WTC11 (cell line): ENCODE measurements at regions not wholly inside any gene's neighbourhood (a gene's known extent, or its start where the extent isn't known, plus 50 kb on each side); places are given as distances from the start of the nearest gene placed in this dataset.

ENCODE experiments used
- CREB1 ChIP-seq: sonication (generic); formaldehyde crosslinking; IDR thresholded peaks from 2 replicates; pipeline ENCODE4 v1.8.0; 2023; ENCODE audit warnings: mild to moderate bottlenecking, missing genetic modification reagents
- CTCF ChIP-seq: fragments of 200-600 bp; IDR thresholded peaks from 2 replicates; pipeline ENCODE4 v1.8.0; 2022; ENCODE audit warnings: antibody characterized with exemption
- E2F1 ChIP-seq: sonication (generic); formaldehyde crosslinking; IDR thresholded peaks from 2 replicates; pipeline ENCODE4 v1.8.0; 2022; ENCODE audit warnings: mild to moderate bottlenecking, missing genetic modification reagents
- ELF4 ChIP-seq: sonication (generic); formaldehyde crosslinking; IDR thresholded peaks from 2 replicates; pipeline ENCODE4 v1.8.1; 2022; ENCODE audit warnings: low read depth, mild to moderate bottlenecking, moderate library complexity, missing genetic modification reagents
- ETV6 ChIP-seq: sonication (generic); formaldehyde crosslinking; IDR thresholded peaks from 2 replicates; pipeline ENCODE4 v1.8.1; 2022; ENCODE audit warnings: mild to moderate bottlenecking, missing genetic modification reagents
- HMGXB4 ChIP-seq: sonication (generic); formaldehyde crosslinking; IDR thresholded peaks from 2 replicates; pipeline ENCODE4 v1.8.1; 2023; ENCODE audit warnings: mild to moderate bottlenecking, moderate library complexity, missing genetic modification reagents
- NR3C1 ChIP-seq: sonication (generic); formaldehyde crosslinking; conservative IDR thresholded peaks from 2 replicates; pipeline ENCODE4 v1.8.1; 2023; ENCODE audit warnings: low read depth, mild to moderate bottlenecking, missing genetic modification reagents
- ZNF121 ChIP-seq: sonication (generic); formaldehyde crosslinking; IDR thresholded peaks from 2 replicates; pipeline ENCODE4 v1.8.0; 2023; ENCODE audit warnings: missing genetic modification reagents
- ZSCAN18 ChIP-seq: fragments of 250-450 bp; sonication (Bioruptor Pico); IDR thresholded peaks from 2 replicates; pipeline ENCODE4 v2.1.2; 2022; ENCODE audit warnings: mild to moderate bottlenecking, moderate library complexity

- no peak for TF ChIP-seq CTCF
- TF ChIP-seq ZSCAN18: no peak
- TF ChIP-seq E2F1 (CRISPR knock-in tag): no peak
- no peak for TF ChIP-seq HMGXB4 (CRISPR knock-in tag)
- no peak for TF ChIP-seq ZNF121 (CRISPR knock-in tag)
- no peak for TF ChIP-seq CREB1 (CRISPR knock-in tag)
- no peak for TF ChIP-seq NR3C1 (CRISPR knock-in tag)
- no peak for TF ChIP-seq ELF4 (CRISPR knock-in tag)
- no peak for TF ChIP-seq ETV6
These were observed 393.7 kb downstream of the PIK3C3 start for GRCh38 chr18:42348722-42349121.
